ENCODE measurements at regions not wholly inside any gene's neighbourhood (a gene's known extent, or its start where the extent isn't known, plus 50 kb on each side); places are given as distances from the start of the nearest gene placed in this dataset.
"Not testable (repeated sequence)": the region's sequence is repeated elsewhere in the genome, so short reads cannot be mapped to it uniquely, and the experiment has no call there.

DNA sequence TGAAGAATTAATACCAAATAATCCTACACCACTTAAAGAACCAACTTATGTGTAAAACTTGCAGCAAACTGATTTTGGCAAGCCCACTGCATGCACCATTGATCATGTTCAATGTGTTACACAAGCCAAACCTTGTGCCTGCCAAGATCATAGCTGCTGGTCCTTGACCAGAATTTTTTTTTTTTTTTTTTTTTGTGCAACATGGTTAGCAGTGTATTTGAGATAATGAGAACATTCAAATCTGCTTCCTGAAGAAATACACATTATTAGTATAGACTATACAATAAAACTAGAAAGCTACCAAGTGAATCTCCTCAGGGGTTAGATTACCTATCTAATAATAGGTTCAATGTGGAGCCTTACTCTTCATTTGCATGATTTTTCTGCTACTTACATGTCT, 421.0 kb downstream of the MRPL39 start:
- Histone ChIP-seq H3K36me3 (ENCODE audit: control insufficient read depth, insufficient read depth, low read length) (no peaks in the 10 kb centered on the region), H4K5ac (ENCODE audit: low read length) (no peak overlapping the region), H3K4me1 (ENCODE audit: control insufficient read depth, low read depth, low read length) (no peaks in the 10 kb centered on the region), H2BK120ac (ENCODE audit: low read depth, low read length) (no peak overlapping the region), H3K56ac (ENCODE audit: low read length) (no peak overlapping the region), H3K9ac (ENCODE audit: low read length) (no peak overlapping the region), H3K18ac (ENCODE audit: low read length) (no peak overlapping the region), H3K23ac (ENCODE audit: low read length) (no peak overlapping the region), H3K79me1 (ENCODE audit: low read length) (no peaks in the 10 kb centered on the region), H2BK15ac (replicated peaks; ENCODE audit: low read depth) (no peak overlapping the region), H3K27ac (ENCODE audit: low read depth, low read length) (no peak overlapping the region), H2AK5ac (ENCODE audit: low read length) (no peak overlapping the region), H3K79me2 (ENCODE audit: control insufficient read depth, insufficient read depth, low read length) (no peaks in the 10 kb centered on the region), H2BK5ac (ENCODE audit: low read length) (no peak overlapping the region), H3K4me2 (ENCODE audit: low read length) (no peak overlapping the region), H3K27me3 (ENCODE audit: insufficient read depth, low read length, poor library complexity) (no peaks in the 10 kb centered on the region), H3K4me3 (ENCODE audit: low read length) (no peak overlapping the region), H3K4ac (ENCODE audit: low read depth, low read length) (no peak overlapping the region), H4K8ac (ENCODE audit: low read depth, low read length) (no peak overlapping the region)
- no peak for DNase-seq

DNA sequence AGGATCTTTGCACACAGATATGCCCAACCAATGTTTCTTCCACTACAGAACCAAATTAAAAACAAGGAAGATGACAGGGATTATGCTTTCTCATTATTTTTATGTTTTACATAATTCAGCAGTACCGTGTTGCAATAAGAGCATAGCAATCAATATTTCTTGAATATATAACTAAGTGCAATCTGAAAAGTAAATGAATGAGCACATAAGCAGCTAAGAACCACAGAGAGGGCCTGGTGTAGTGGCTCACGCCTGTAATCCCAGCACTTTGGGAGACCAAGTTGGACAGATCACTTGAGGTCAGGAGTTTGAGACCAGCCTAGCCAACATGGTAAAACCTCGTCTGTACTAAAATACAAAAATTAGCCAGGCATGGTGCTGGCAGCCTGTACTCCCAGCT, 423.7 kb downstream of the MRPL39 start:
- DNase-seq = no peak
- H2BK5ac ChIP-seq (ENCODE audit: low read length) = no peak overlapping the region
- H2AK5ac ChIP-seq (ENCODE audit: low read length) = no peak overlapping the region
- H3K79me2 ChIP-seq (ENCODE audit: control insufficient read depth, insufficient read depth, low read length) = no peaks in the 10 kb centered on the region
- H3K27ac ChIP-seq (ENCODE audit: low read depth, low read length) = no peak overlapping the region
- no CpG with 5 or more reads among the region's 3 CpGs for WGBS (ENCODE audit: extremely low coverage, insufficient coverage, low lambda C conversion rate)
- no peaks in the 10 kb centered on the region for H3K4me1 ChIP-seq (ENCODE audit: control insufficient read depth, low read depth, low read length)
- H3K56ac ChIP-seq (ENCODE audit: low read length) = no peak overlapping the region
- H3K23ac ChIP-seq (ENCODE audit: low read length) = no peak overlapping the region
- no peaks in the 10 kb centered on the region for H3K27me3 ChIP-seq (ENCODE audit: insufficient read depth, low read length, poor library complexity)
- H3K9ac ChIP-seq (ENCODE audit: low read length) = no peak overlapping the region
- no peak overlapping the region for H3K4me2 ChIP-seq (ENCODE audit: low read length)
- H3K79me1 ChIP-seq (ENCODE audit: low read length) = no peaks in the 10 kb centered on the region
- H2BK15ac ChIP-seq (replicated peaks; ENCODE audit: low read depth) = no peak overlapping the region
- no peaks in the 10 kb centered on the region for H3K36me3 ChIP-seq (ENCODE audit: control insufficient read depth, insufficient read depth, low read length)
- H4K5ac ChIP-seq (ENCODE audit: low read length) = no peak overlapping the region
- H3K18ac ChIP-seq (ENCODE audit: low read length) = no peak overlapping the region
- no peak overlapping the region for H3K4ac ChIP-seq (ENCODE audit: low read depth, low read length)
- no peak overlapping the region for H2BK120ac ChIP-seq (ENCODE audit: low read depth, low read length)
- no peak overlapping the region for H4K8ac ChIP-seq (ENCODE audit: low read depth, low read length)
- no peak overlapping the region for H3K4me3 ChIP-seq (ENCODE audit: low read length)

GRCh38 chr21:25181690-25182089, 425.6 kb downstream of the MRPL39 start:
- not testable (repeated sequence) for H2BK120ac ChIP-seq (ENCODE audit: low read depth, low read length); H3K36me3 ChIP-seq (ENCODE audit: control insufficient read depth, insufficient read depth, low read length); H3K79me2 ChIP-seq (ENCODE audit: control insufficient read depth, insufficient read depth, low read length); H4K5ac ChIP-seq (ENCODE audit: low read length); H2AK5ac ChIP-seq (ENCODE audit: low read length); H2BK15ac ChIP-seq (replicated peaks; ENCODE audit: low read depth); H3K4me3 ChIP-seq (ENCODE audit: low read length); H3K4me2 ChIP-seq (ENCODE audit: low read length); H3K56ac ChIP-seq (ENCODE audit: low read length); DNase-seq; H3K18ac ChIP-seq (ENCODE audit: low read length); H3K27ac ChIP-seq (ENCODE audit: low read depth, low read length); H3K79me1 ChIP-seq (ENCODE audit: low read length); H2BK5ac ChIP-seq (ENCODE audit: low read length); H3K4me1 ChIP-seq (ENCODE audit: control insufficient read depth, low read depth, low read length); H4K8ac ChIP-seq (ENCODE audit: low read depth, low read length); H3K23ac ChIP-seq (ENCODE audit: low read length); H3K9ac ChIP-seq (ENCODE audit: low read length); H3K4ac ChIP-seq (ENCODE audit: low read depth, low read length); H3K27me3 ChIP-seq (ENCODE audit: insufficient read depth, low read length, poor library complexity)
- no CpG with 5 or more reads among the region's 3 CpGs for WGBS (ENCODE audit: extremely low coverage, insufficient coverage, low lambda C conversion rate)

GRCh38 chr21:25179116-25179515, 428.2 kb downstream of the MRPL39 start:
- Histone ChIP-seq H3K4me2 (ENCODE audit: low read length) (no peak overlapping the region), H3K36me3 (ENCODE audit: control insufficient read depth, insufficient read depth, low read length) (no peaks in the 10 kb centered on the region), H4K5ac (ENCODE audit: low read length) (no peak overlapping the region), H4K8ac (ENCODE audit: low read depth, low read length) (no peak overlapping the region), H3K4me1 (ENCODE audit: control insufficient read depth, low read depth, low read length) (no peaks in the 10 kb centered on the region), H3K18ac (ENCODE audit: low read length) (no peak overlapping the region), H2BK5ac (ENCODE audit: low read length) (no peak overlapping the region), H3K4me3 (ENCODE audit: low read length) (no peak overlapping the region), H2BK120ac (ENCODE audit: low read depth, low read length) (no peak overlapping the region), H3K56ac (ENCODE audit: low read length) (no peak overlapping the region), H3K79me1 (ENCODE audit: low read length) (no peaks in the 10 kb centered on the region), H3K79me2 (ENCODE audit: control insufficient read depth, insufficient read depth, low read length) (no peaks in the 10 kb centered on the region), H3K4ac (ENCODE audit: low read depth, low read length) (no peak overlapping the region), H3K9ac (ENCODE audit: low read length) (no peak overlapping the region), H3K27me3 (ENCODE audit: insufficient read depth, low read length, poor library complexity) (no peaks in the 10 kb centered on the region), H2AK5ac (ENCODE audit: low read length) (no peak overlapping the region), H2BK15ac (replicated peaks; ENCODE audit: low read depth) (no peak overlapping the region), H3K23ac (ENCODE audit: low read length) (no peak overlapping the region), H3K27ac (ENCODE audit: low read depth, low read length) (no peak overlapping the region)
- WGBS (ENCODE audit: extremely low coverage, insufficient coverage, low lambda C conversion rate) = no CpG with 5 or more reads among the region's 1 CpG
- DNase-seq = no peak

GRCh38 chr21:25176637-25177412, 430.5 kb downstream of the MRPL39 start:
- Histone ChIP-seq H3K23ac (ENCODE audit: low read length) (no peak overlapping the region), H2AK5ac (ENCODE audit: low read length) (no peak overlapping the region), H3K27ac (ENCODE audit: low read depth, low read length) (no peak overlapping the region), H3K9ac (ENCODE audit: low read length) (no peak overlapping the region), H3K27me3 (ENCODE audit: insufficient read depth, low read length, poor library complexity) (no peaks in the 10 kb centered on the region), H3K56ac (ENCODE audit: low read length) (no peak overlapping the region), H2BK120ac (ENCODE audit: low read depth, low read length) (no peak overlapping the region), H3K18ac (ENCODE audit: low read length) (no peak overlapping the region), H3K4ac (ENCODE audit: low read depth, low read length) (no peak overlapping the region), H3K36me3 (ENCODE audit: control insufficient read depth, insufficient read depth, low read length) (no peaks in the 10 kb centered on the region), H2BK5ac (ENCODE audit: low read length) (no peak overlapping the region), H3K79me1 (ENCODE audit: low read length) (no peaks in the 10 kb centered on the region), H3K4me3 (ENCODE audit: low read length) (no peak overlapping the region), H4K8ac (ENCODE audit: low read depth, low read length) (no peak overlapping the region), H2BK15ac (replicated peaks; ENCODE audit: low read depth) (no peak overlapping the region), H3K4me2 (ENCODE audit: low read length) (no peak overlapping the region), H3K4me1 (ENCODE audit: control insufficient read depth, low read depth, low read length) (no peaks in the 10 kb centered on the region), H4K5ac (ENCODE audit: low read length) (no peak overlapping the region), H3K79me2 (ENCODE audit: control insufficient read depth, insufficient read depth, low read length) (no peaks in the 10 kb centered on the region)
- WGBS (ENCODE audit: extremely low coverage, insufficient coverage, low lambda C conversion rate) = no CpG with 5 or more reads among the region's 5 CpGs
- no peak for DNase-seq

GRCh38 chr21:25175938-25176337, 431.3 kb downstream of the MRPL39 start:
- Histone ChIP-seq H2BK15ac (replicated peaks; ENCODE audit: low read depth) (no peak overlapping the region), H3K27ac (ENCODE audit: low read depth, low read length) (no peak overlapping the region)
- no CpG with 5 or more reads among the region's 2 CpGs for WGBS (ENCODE audit: extremely low coverage, insufficient coverage, low lambda C conversion rate)

More at GRCh38 chr21:25175938-25176337, 431.3 kb downstream of the MRPL39 start:
- no peak overlapping the region for H3K23ac ChIP-seq (ENCODE audit: low read length)
- H2BK120ac ChIP-seq (ENCODE audit: low read depth, low read length) = no peak overlapping the region
- no peak overlapping the region for H2BK5ac ChIP-seq (ENCODE audit: low read length)
- DNase-seq = no peak
- no peaks in the 10 kb centered on the region for H3K4me1 ChIP-seq (ENCODE audit: control insufficient read depth, low read depth, low read length)
- H3K4me3 ChIP-seq (ENCODE audit: low read length) = no peak overlapping the region
- H3K4me2 ChIP-seq (ENCODE audit: low read length) = no peak overlapping the region
- H3K27me3 ChIP-seq (ENCODE audit: insufficient read depth, low read length, poor library complexity) = no peaks in the 10 kb centered on the region
- H2AK5ac ChIP-seq (ENCODE audit: low read length) = no peak overlapping the region
- no peak overlapping the region for H4K8ac ChIP-seq (ENCODE audit: low read depth, low read length)
- no peak overlapping the region for H3K56ac ChIP-seq (ENCODE audit: low read length)
- H3K18ac ChIP-seq (ENCODE audit: low read length) = no peak overlapping the region
- H3K79me2 ChIP-seq (ENCODE audit: control insufficient read depth, insufficient read depth, low read length) = no peaks in the 10 kb centered on the region
- no peaks in the 10 kb centered on the region for H3K79me1 ChIP-seq (ENCODE audit: low read length)
- no peak overlapping the region for H4K5ac ChIP-seq (ENCODE audit: low read length)
- no peak overlapping the region for H3K4ac ChIP-seq (ENCODE audit: low read depth, low read length)
- no peak overlapping the region for H3K9ac ChIP-seq (ENCODE audit: low read length)
- no peaks in the 10 kb centered on the region for H3K36me3 ChIP-seq (ENCODE audit: control insufficient read depth, insufficient read depth, low read length)
